Upper lobe of left lung (tissue), 4 donors: ENCODE measurements at regions not wholly inside any gene's neighbourhood (a gene's known extent, or its start where the extent isn't known, plus 50 kb on each side); places are given as distances from the start of the nearest gene placed in this dataset.

Source experiments
- EP300 ChIP-seq, 4 donors: sonication (generic); formaldehyde crosslinking; IDR thresholded peaks; one replicate each; pipeline ENCODE4 v1.5.1; 2017; ENCODE audit warnings: antibody characterized with exemption in 4 of 4, control low read depth in 2 of 4
- POLR2AphosphoS5 ChIP-seq, 2 donors: sonication (generic); formaldehyde crosslinking; IDR thresholded peaks; one replicate each; pipeline ENCODE4 v1.5.1; 2017; ENCODE audit warnings: antibody characterized with exemption in 2 of 2
- TF ChIP-seq, protein P1 (sequence below), 6 experiments: fragments of 450-650 bp in 4 of 6; fragments of 200-600 bp in 2 of 6; sonication (generic) in 2 of 6; IDR thresholded peaks; one replicate each; pipeline ENCODE4 v1.5.1; 2016 to 2019; ENCODE audit warnings: antibody characterized with exemption in 6 of 6

- TF ChIP-seq, protein P1, sequence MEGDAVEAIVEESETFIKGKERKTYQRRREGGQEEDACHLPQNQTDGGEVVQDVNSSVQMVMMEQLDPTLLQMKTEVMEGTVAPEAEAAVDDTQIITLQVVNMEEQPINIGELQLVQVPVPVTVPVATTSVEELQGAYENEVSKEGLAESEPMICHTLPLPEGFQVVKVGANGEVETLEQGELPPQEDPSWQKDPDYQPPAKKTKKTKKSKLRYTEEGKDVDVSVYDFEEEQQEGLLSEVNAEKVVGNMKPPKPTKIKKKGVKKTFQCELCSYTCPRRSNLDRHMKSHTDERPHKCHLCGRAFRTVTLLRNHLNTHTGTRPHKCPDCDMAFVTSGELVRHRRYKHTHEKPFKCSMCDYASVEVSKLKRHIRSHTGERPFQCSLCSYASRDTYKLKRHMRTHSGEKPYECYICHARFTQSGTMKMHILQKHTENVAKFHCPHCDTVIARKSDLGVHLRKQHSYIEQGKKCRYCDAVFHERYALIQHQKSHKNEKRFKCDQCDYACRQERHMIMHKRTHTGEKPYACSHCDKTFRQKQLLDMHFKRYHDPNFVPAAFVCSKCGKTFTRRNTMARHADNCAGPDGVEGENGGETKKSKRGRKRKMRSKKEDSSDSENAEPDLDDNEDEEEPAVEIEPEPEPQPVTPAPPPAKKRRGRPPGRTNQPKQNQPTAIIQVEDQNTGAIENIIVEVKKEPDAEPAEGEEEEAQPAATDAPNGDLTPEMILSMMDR (IDR thresholded peaks at IDR 0.05) = no peak
- TF ChIP-seq EP300 (IDR thresholded peaks at IDR 0.05) = no peak
- no peak for TF ChIP-seq POLR2AphosphoS5 (IDR thresholded peaks at IDR 0.05)
Observed at GRCh38 chr10:10657139-10657760, 360.4 kb upstream of the CELF2 start.
